ENCODE measurements at regions not wholly inside any gene's neighbourhood (a gene's known extent, or its start where the extent isn't known, plus 50 kb on each side); places are given as distances from the start of the nearest gene placed in this dataset.
"Not testable (repeated sequence)": the region's sequence is repeated elsewhere in the genome, so short reads cannot be mapped to it uniquely, and the experiment has no call there.

DNA sequence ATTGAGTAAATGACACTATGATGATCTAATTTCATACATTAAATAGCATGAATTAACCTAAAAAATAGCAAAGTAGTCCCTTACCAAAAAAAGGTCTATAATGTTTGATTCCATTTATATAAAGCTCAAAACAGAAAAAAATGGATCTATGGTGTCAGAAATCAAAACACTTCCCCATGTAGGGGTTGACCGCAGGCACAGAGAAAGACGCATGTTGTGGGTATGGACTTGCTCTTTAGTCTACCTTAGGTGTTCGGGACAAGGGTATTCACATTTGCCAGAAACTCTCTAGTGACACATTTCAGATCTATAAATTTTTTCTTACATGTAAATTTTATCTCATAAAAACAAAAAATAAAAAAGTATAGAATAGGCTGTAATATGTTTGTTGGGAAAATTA is 1262.9 kb downstream of the TMEM121 start:
- TF ChIP-seq CTCF (IDR thresholded peaks at IDR 0.05) = no peak
- Mint-ChIP-seq H3K27ac (no peak overlapping the region), H3K36me3 (ENCODE audit: low read depth) (no peaks in the 10 kb centered on the region), H3K4me1 (no peaks in the 10 kb centered on the region), H3K27me3 (ENCODE audit: low read depth, poor library complexity) (peaks cover 3% of the 10 kb centered on the region), H3K4me3 (no peak overlapping the region), H3K9me3 (peaks cover 87% of the 10 kb centered on the region)
- DNase-seq = no peak

DNA sequence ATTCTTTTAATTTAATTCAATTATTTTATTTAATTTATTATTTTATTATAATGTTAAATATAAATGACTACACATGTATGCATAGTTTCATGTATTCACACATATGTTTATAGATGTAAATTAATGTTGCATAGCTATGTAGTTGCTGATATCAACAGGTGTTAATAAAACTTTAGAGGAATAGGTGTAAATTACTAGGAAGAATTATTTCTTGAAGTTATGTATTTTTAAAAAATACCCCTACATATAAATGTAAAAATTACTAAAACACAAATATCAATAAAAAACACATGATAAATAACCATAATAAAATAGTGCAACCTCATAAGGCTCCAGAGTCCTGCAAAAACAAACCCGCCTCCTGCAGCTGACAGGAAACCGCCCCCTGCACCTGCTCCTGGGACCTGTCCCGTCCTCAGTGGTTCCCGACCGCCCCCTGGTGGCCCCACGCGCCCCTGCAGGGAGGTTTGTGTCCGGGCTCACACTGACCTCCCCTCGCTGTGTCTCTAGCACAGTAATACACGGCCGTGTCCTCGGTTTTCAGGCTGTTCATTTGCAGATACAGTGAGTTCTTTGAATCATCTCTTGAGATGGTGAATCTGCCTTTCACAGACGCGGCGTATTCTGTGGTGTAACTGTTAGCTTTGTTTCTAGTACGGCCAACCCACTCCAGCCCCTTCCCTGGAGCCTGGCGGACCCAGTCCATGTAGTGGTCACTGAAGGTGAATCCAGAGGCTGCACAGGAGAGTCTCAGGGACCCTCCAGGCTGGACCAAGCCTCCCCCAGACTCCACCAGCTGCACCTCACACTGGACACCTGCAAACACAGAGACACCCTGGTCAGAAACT is 1264.0 kb downstream of the TMEM121 start:
- DNase-seq = peak; percentile 19
- Mint-ChIP-seq H3K27ac (no peak overlapping the region), H3K9me3 (peaks cover 84% of the 10 kb centered on the region), H3K36me3 (ENCODE audit: low read depth) (no peaks in the 10 kb centered on the region), H3K27me3 (ENCODE audit: low read depth, poor library complexity) (peaks cover 3% of the 10 kb centered on the region), H3K4me1 (no peaks in the 10 kb centered on the region), H3K4me3 (no peak overlapping the region)
- TF ChIP-seq CTCF (IDR thresholded peaks at IDR 0.05) = no peak

DNA sequence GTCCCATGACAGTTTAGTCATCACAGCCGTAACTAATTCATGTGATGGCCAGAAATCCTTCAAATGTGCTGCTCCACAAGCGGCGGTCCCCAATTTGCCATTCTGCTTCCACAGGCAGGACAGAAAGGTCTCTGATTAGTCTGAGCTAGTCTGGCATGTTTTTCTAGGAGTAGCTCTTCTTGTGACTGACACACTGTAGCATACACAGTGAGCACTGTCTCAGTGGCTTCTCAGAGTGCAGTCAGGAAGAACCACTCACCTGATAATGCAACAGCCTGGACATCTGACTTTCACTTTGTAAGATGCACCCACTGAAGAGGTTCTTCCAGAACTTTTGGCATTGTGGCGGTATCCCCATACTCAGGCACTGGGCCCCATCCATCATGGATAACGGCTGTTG is 1266.2 kb downstream of the TMEM121 start:
- no peak overlapping the region for H3K4me3 Mint-ChIP-seq
- no peak for DNase-seq
- no peaks in the 10 kb centered on the region for H3K27me3 Mint-ChIP-seq (ENCODE audit: low read depth, poor library complexity)
- no peak for TF ChIP-seq CTCF (IDR thresholded peaks at IDR 0.05)
- no peaks in the 10 kb centered on the region for H3K36me3 Mint-ChIP-seq (ENCODE audit: low read depth)
- H3K27ac Mint-ChIP-seq = no peak overlapping the region
- H3K4me1 Mint-ChIP-seq = no peaks in the 10 kb centered on the region
- H3K9me3 Mint-ChIP-seq = peaks cover 80% of the 10 kb centered on the region

GRCh38 chr14:106798166-106798565 is 1271.8 kb downstream of the TMEM121 start:
- H3K4me1 Mint-ChIP-seq; H3K27me3 Mint-ChIP-seq (ENCODE audit: low read depth, poor library complexity); H3K27ac Mint-ChIP-seq; DNase-seq; H3K36me3 Mint-ChIP-seq (ENCODE audit: low read depth); H3K4me3 Mint-ChIP-seq: not testable (repeated sequence)
- peaks cover 81% of the 10 kb centered on the region for H3K9me3 Mint-ChIP-seq

DNA sequence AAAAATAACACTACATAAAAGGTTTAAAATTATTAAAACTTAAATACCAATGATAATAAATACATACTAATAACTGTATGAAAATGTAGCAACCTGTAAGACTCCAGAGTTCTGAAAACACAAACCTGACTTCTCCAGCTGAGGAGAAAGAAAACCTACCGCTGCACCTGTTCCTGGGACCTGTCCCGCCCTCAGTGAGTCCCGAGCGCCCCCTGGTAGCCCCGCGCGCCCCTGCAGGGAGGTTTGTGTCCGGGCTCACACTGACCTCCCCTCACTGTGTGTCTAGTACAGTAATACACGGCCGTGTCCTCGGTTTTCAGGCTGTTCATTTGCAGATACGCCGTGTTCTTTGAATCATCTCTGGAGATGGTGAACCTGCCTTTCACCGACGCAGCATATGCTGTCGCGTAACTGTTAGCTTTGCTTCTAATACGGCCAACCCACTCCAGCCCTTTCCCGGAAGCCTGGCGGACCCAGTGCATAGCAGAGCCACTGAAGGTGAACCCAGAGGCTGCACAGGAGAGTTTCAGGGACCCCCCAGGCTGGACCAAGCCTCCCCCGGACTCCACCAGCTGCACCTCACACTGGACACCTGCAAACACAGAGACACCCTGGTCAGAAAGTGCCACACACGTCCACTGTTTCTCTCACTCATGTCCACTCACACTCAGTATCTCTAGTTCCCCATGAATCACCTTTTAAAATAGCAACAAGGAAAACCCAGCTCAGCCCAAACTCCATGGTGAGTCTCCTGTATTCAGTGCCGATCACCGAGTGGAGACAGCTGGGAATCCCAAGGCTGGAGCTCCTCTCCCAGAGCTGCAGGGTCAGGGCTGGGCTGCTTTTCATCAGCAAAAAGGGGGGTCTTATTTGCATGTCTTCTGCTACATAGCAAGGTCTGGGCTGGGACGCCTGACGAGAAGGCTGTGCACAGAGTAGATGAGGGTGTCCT is 1276.3 kb downstream of the TMEM121 start:
- no peak overlapping the region for H3K4me3 Mint-ChIP-seq
- no peaks in the 10 kb centered on the region for H3K4me1 Mint-ChIP-seq
- no peak for TF ChIP-seq CTCF (IDR thresholded peaks at IDR 0.05)
- H3K9me3 Mint-ChIP-seq = peaks cover 87% of the 10 kb centered on the region
- H3K36me3 Mint-ChIP-seq (ENCODE audit: low read depth) = no peaks in the 10 kb centered on the region
- no peak overlapping the region for H3K27ac Mint-ChIP-seq
- DNase-seq = no peak
- no peaks in the 10 kb centered on the region for H3K27me3 Mint-ChIP-seq (ENCODE audit: low read depth, poor library complexity)

DNA sequence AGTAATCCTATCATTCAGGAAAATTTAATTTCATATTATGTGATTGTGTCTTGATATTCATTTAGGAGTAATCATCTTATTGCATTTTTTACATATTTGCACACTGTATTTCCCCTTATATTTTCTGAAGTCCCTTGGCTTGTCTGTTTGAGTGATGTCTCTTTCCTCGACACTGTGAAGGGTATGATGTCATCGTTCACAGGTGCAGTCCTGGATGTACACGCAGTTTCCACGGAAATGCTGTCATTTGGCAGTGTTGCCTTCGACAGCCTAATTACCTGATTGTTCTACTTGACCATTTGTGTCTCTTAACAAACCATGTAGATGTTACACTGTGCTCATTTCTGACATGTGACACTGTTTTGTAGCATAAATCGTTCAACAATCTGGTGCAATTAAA is 1277.0 kb downstream of the TMEM121 start:
- H3K36me3 Mint-ChIP-seq (ENCODE audit: low read depth) = no peaks in the 10 kb centered on the region
- H3K4me1 Mint-ChIP-seq = no peaks in the 10 kb centered on the region
- H3K27me3 Mint-ChIP-seq (ENCODE audit: low read depth, poor library complexity) = no peaks in the 10 kb centered on the region
- H3K9me3 Mint-ChIP-seq = peaks cover 87% of the 10 kb centered on the region
- DNase-seq = no peak
- no peak overlapping the region for H3K4me3 Mint-ChIP-seq
- no peak for TF ChIP-seq CTCF (IDR thresholded peaks at IDR 0.05)
- no peak overlapping the region for H3K27ac Mint-ChIP-seq
